T follicular helper cell (primary cell): ENCODE measurements at regions not wholly inside any gene's neighbourhood (a gene's known extent, or its start where the extent isn't known, plus 50 kb on each side); places are given as distances from the start of the nearest gene placed in this dataset.
"Not testable (repeated sequence)": the region's sequence is repeated elsewhere in the genome, so short reads cannot be mapped to it uniquely, and the experiment has no call there.

Source experiments
- DNase-seq: peaks from one replicate; pipeline ENCODE4 v3.0.0-alpha.2; 2020; ENCODE audit warnings: low read depth

GRCh38 chr10:60569681-60570080, 180.0 kb upstream of the ANK3 start:
- no peak for DNase-seq

- no peak for DNase-seq
Observed at GRCh38 chr10:60566096-60566495, 176.4 kb upstream of the ANK3 start.

GRCh38 chr10:60565492-60565891, 175.8 kb upstream of the ANK3 start:
- no peak for DNase-seq

GRCh38 chr10:60564475-60564874, 174.8 kb upstream of the ANK3 start:
- DNase-seq = no peak

GRCh38 chr10:60560451-60560850, 170.8 kb upstream of the ANK3 start:
- DNase-seq = no peak

GRCh38 chr10:60555700-60556099, 166.0 kb upstream of the ANK3 start:
- DNase-seq = no peak

- no peak for DNase-seq
Observed at GRCh38 chr10:60549686-60550085, 160.0 kb upstream of the ANK3 start.

GRCh38 chr10:60542657-60543056, 153.0 kb upstream of the ANK3 start:
- DNase-seq = no peak

GRCh38 chr10:60541451-60541850, 151.8 kb upstream of the ANK3 start:
- DNase-seq = no peak

GRCh38 chr10:60537697-60538096, 148.0 kb upstream of the ANK3 start:
- no peak for DNase-seq

GRCh38 chr10:60536529-60537114, 146.9 kb upstream of the ANK3 start:
- no peak for DNase-seq

GRCh38 chr10:60535427-60535826, 145.8 kb upstream of the ANK3 start:
- DNase-seq = no peak

GRCh38 chr10:60534761-60535389, 145.2 kb upstream of the ANK3 start:
- DNase-seq = no peak

- DNase-seq = no peak
Observed at GRCh38 chr10:60532696-60533468, 143.2 kb upstream of the ANK3 start.

GRCh38 chr10:60531006-60531405, 141.3 kb upstream of the ANK3 start:
- no peak for DNase-seq

- DNase-seq = no peak
Observed at GRCh38 chr10:60527676-60528075, 138.0 kb upstream of the ANK3 start.

GRCh38 chr10:60525716-60526585, 136.3 kb upstream of the ANK3 start:
- DNase-seq = no peak

- DNase-seq = no peak
Observed at GRCh38 chr10:60524541-60524940, 134.9 kb upstream of the ANK3 start.

- not testable (repeated sequence) for DNase-seq
Observed at GRCh38 chr10:60523371-60523770, 133.7 kb upstream of the ANK3 start.

GRCh38 chr10:60522617-60523016, 132.9 kb upstream of the ANK3 start:
- no peak for DNase-seq

GRCh38 chr10:60521974-60522405, 132.3 kb upstream of the ANK3 start:
- DNase-seq = no peak

GRCh38 chr10:60518745-60519144, 129.1 kb upstream of the ANK3 start:
- no peak for DNase-seq
